ENCODE measurements at regions not wholly inside any gene's neighbourhood (a gene's known extent, or its start where the extent isn't known, plus 50 kb on each side); places are given as distances from the start of the nearest gene placed in this dataset.

DNA sequence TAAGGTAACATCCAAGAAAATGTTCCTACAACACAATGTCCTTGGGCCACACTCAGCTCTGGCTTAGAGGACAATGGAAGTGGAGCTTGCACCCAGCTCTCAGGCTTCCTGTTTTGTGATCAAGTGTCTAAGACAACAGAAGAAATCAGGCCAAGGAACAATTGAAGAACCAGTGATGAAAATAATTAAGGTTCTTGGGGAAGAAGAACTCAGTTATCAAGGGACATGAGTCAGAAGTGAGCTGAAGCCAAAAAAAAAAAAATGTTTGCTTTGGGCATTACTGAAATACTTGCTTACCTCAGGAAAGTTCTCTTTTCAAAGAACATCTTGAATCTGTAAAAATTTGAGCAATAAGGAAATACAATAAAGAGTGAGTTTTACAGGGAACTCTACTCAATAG, 299.0 kb downstream of the FBXO15 start:
- DNase-seq (ENCODE audit: low spot score), result no peak
- TF ChIP-seq, protein P1, sequence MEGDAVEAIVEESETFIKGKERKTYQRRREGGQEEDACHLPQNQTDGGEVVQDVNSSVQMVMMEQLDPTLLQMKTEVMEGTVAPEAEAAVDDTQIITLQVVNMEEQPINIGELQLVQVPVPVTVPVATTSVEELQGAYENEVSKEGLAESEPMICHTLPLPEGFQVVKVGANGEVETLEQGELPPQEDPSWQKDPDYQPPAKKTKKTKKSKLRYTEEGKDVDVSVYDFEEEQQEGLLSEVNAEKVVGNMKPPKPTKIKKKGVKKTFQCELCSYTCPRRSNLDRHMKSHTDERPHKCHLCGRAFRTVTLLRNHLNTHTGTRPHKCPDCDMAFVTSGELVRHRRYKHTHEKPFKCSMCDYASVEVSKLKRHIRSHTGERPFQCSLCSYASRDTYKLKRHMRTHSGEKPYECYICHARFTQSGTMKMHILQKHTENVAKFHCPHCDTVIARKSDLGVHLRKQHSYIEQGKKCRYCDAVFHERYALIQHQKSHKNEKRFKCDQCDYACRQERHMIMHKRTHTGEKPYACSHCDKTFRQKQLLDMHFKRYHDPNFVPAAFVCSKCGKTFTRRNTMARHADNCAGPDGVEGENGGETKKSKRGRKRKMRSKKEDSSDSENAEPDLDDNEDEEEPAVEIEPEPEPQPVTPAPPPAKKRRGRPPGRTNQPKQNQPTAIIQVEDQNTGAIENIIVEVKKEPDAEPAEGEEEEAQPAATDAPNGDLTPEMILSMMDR (IDR thresholded peaks at IDR 0.05; ENCODE audit: extremely low read depth, missing control alignments), result no peak

DNA sequence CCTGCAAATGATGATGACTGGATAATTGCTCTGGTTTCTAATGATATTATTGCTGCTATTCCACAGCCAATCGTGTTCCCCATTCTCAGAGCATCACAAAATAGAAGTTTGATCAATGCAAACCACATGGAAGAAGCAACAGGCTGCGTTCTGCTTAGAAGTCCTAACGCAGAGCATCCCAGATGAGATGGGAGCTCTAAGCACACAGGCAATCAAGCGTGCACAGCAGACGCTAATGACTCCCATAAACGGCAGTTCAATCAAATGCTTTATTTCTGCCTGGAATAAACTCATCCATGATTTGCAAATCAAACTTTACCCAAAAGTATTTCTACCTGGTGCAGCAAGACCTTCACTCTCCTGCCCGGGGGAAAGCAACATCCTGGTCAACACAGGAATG, 304.2 kb downstream of the FBXO15 start:
- TF ChIP-seq, protein P1 (IDR thresholded peaks at IDR 0.05; ENCODE audit: extremely low read depth, missing control alignments), result no peak
- no peak for DNase-seq (ENCODE audit: low spot score)

DNA sequence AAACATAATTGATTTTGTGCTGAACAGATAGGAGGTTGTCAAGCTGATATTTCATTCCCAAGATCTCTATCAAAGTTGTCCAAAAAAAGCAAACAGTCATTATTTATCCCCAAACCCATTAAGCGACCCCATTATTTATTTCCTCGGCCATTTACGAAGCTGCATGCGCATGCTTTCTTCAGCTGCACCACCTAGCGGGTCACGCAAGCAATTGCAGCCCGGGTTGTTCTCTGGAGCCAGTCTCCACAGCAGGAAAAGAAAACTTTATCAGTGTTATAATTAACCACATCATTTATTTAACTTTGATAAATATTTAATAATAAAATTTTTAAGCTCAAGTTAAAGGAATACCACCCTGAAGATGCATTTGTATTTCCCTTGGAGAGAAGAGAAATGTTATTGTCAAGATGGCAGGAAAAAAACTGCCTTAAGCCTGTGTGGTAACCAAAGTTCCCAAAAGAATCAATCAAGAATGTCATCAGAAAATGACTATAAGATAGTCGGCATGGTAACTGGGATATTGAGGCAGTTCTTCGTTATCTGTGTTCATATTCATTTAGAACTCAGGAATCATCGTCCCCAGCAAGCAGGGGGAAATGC, 304.7 kb downstream of the FBXO15 start:
- TF ChIP-seq, protein P1 (IDR thresholded peaks at IDR 0.05; ENCODE audit: extremely low read depth, missing control alignments), result peak; percentile 79
- DNase-seq (ENCODE audit: low spot score), result peak; percentile 54

DNA sequence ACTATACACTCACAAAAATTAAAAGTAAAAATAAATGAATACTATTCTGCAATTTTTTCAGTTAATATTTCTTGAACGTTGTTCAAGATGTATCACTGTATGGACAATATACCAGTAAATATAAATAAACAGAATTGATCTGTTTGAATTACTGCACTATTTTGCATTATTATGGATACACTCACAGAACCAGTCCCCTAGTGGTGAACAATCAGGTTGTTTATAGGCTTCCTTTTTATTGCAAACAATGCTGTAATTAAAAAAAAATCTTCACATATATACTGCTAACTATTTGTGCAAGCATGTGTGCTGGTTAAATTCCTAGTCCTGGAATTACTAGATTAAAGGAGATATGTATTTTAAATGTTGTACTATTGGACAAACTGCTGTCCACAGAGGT, 306.0 kb downstream of the FBXO15 start:
- no peak for DNase-seq (ENCODE audit: low spot score)
- TF ChIP-seq, protein P1 (IDR thresholded peaks at IDR 0.05; ENCODE audit: extremely low read depth, missing control alignments), result no peak

DNA sequence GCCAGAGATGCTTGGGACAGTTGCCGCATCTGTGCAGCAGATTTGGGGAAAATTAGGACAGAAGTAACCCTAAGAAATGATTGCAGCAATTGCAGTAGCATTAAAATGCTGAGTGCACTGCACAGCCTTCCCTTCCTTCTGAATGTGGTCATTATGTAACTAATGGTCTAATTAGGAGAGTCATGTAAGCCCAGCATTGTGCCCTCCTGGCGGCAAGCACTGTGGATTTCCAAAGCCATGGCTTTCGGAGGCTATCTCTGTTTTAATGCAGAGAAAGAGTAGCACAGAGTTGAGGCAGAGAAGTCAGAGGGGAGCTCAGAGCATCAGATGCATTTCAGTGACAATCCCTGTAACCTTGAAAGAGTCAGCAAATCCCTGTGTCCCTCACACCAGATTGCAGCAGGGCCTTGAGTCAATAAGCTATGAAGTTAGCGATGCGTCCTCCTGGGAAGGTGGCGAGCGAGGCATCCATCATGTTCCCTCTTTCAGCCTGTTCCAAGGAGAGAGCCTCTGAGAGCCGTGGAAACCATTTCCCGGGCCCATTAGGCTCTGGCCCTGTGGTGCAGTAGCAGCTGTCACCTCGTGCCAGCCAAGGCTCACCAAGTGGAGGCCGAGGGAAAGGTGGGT, 307.2 kb downstream of the FBXO15 start:
- no peak for DNase-seq (ENCODE audit: low spot score)
- TF ChIP-seq, protein P1 (IDR thresholded peaks at IDR 0.05; ENCODE audit: extremely low read depth, missing control alignments), result no peak

DNA sequence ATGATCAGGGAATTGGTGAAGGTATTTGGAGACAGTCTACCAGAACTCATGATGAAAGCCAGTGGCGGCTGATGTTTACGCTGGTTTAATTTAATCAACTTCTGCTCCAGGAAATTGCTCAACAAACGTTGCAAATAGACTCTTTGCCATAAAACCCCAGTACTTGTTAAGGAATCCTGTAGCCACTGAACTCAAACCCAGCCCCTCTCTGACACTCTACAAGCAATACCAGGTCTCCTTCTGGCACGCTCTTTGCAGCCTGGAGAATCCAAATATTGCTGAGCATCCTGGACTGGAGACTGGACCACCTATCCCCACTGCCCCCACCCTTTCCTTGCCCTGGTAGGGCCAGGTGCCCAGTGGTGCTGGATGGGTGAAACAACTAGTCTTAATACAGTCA, 308.2 kb downstream of the FBXO15 start:
- no peak for DNase-seq (ENCODE audit: low spot score)
- TF ChIP-seq, protein P1 (IDR thresholded peaks at IDR 0.05; ENCODE audit: extremely low read depth, missing control alignments), result no peak

DNA sequence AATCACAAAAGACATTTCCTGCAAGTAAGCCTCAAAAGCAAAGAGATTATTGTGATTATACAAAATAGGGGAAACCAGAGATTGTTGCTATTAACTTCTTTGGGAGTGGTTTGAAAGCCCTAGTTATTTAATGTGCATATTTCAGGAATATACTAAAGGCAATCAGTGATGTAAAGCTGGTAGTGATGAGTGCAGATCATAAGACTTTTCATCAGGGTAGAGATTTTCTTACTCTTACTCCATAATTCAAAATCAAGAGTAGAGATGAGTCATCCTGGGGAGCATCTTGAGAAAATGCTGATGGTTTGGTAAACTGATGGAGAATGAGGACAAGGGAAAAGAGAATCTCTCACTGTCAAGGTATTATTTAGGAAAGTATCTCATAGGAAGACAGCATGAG, 309.5 kb downstream of the FBXO15 start:
- TF ChIP-seq, protein P1 (IDR thresholded peaks at IDR 0.05; ENCODE audit: extremely low read depth, missing control alignments), result no peak
- no peak for DNase-seq (ENCODE audit: low spot score)
